GM23338 (cell line): ENCODE measurements at regions not wholly inside any gene's neighbourhood (a gene's known extent, or its start where the extent isn't known, plus 50 kb on each side); places are given as distances from the start of the nearest gene placed in this dataset.
A peak's percentile ranks its signal among the peaks of the same experiment; 100 is the strongest.

Source experiments
- ATAC-seq: fragments of 200-7000 bp; cut with Tn5 transposase; 3 replicates; pipeline ENCODE4 v1.9.1; 2020
- DNase-seq: peaks from one replicate; pipeline ENCODE4 v3.0.0-alpha.2; 2015; ENCODE audit warnings: low spot score
- H2AFZ ChIP-seq: fragments of 200-600 bp; sonication (generic); 2 replicates; pipeline ENCODE4 v1.8.0; 2016; ENCODE audit warnings: antibody characterized with exemption, mild to moderate bottlenecking, moderate library complexity
- H3F3A ChIP-seq: fragments of 200-600 bp; sonication (generic); replicated peaks from 2 replicates; pipeline ENCODE4 v1.8.0; 2017; ENCODE audit warnings: antibody characterized with exemption, mixed run types, low read depth
- H3K27ac ChIP-seq: fragments of 200-600 bp; sonication (generic); 2 replicates; pipeline ENCODE4 v1.6.1; 2016; ENCODE audit warnings: low read depth
- H3K27me3 ChIP-seq: fragments of 200-600 bp; sonication (generic); 2 replicates; pipeline ENCODE4 v1.8.0; 2016; ENCODE audit warnings: mild to moderate bottlenecking, mixed run types, moderate library complexity; ENCODE audit not compliant: insufficient read depth
- H3K36me3 ChIP-seq: fragments of 200-600 bp; sonication (generic); 2 replicates; pipeline ENCODE4 v1.8.0; 2016; ENCODE audit warnings: mild to moderate bottlenecking; ENCODE audit not compliant: insufficient read depth
- H3K4me1 ChIP-seq: fragments of 200-600 bp; sonication (generic); 2 replicates; pipeline ENCODE4 v1.8.0; 2016; ENCODE audit warnings: mild to moderate bottlenecking, moderate library complexity; ENCODE audit not compliant: insufficient read depth
- H3K4me2 ChIP-seq: fragments of 200-600 bp; sonication (generic); 2 replicates; pipeline ENCODE4 v1.7.1; 2017; ENCODE audit warnings: mixed run types
- H3K4me3 ChIP-seq: fragments of 200-600 bp; sonication (generic); 2 replicates; pipeline ENCODE4 v1.6.1; 2016; ENCODE audit warnings: mixed run types
- H3K79me2 ChIP-seq: fragments of 200-600 bp; sonication (generic); replicated peaks from 2 replicates; pipeline ENCODE4 v1.8.0; 2017; ENCODE audit warnings: mild to moderate bottlenecking; ENCODE audit not compliant: insufficient read depth
- H3K9me2 ChIP-seq: fragments of 200-600 bp; sonication (generic); 2 replicates; pipeline ENCODE4 v1.8.0; 2017; ENCODE audit not compliant: insufficient read depth
- H4K20me1 ChIP-seq: fragments of 200-600 bp; sonication (generic); replicated peaks from 2 replicates; pipeline ENCODE4 v1.8.0; 2017; ENCODE audit warnings: mild to moderate bottlenecking; ENCODE audit not compliant: insufficient read depth
- H3K27ac Mint-ChIP-seq: 2 replicates; pipeline ENCODE4 v1.8.0; 2020; ENCODE audit warnings: inconsistent platforms, mild to moderate bottlenecking, moderate library complexity, mixed read lengths
- H3K27me3 Mint-ChIP-seq: 3 replicates; pipeline ENCODE4 v1.8.0; 2022; ENCODE audit warnings: low read depth, mild to moderate bottlenecking, moderate library complexity, mixed read lengths, inconsistent platforms; ENCODE audit not compliant: insufficient read depth, poor library complexity
- H3K36me3 Mint-ChIP-seq: 3 replicates; pipeline ENCODE4 v1.8.0; 2021; ENCODE audit warnings: low read depth, mild to moderate bottlenecking, inconsistent platforms, moderate library complexity, mixed read lengths
- H3K4me1 Mint-ChIP-seq: 3 replicates; pipeline ENCODE4 v1.8.0; 2020; ENCODE audit warnings: mild to moderate bottlenecking, inconsistent platforms, mixed read lengths
- H3K4me3 Mint-ChIP-seq: 3 replicates; pipeline ENCODE4 v1.8.0; 2021; ENCODE audit warnings: moderate library complexity, mild to moderate bottlenecking, inconsistent platforms, mixed read lengths
- H3K9me3 Mint-ChIP-seq: 3 replicates; pipeline ENCODE4 v1.8.0; 2020; ENCODE audit warnings: moderate library complexity, mild to moderate bottlenecking, inconsistent platforms, mixed read lengths
- CREB1 ChIP-seq: fragments of 250-450 bp; sonication (Bioruptor Pico); IDR thresholded peaks from 2 replicates; pipeline ENCODE4 v1.5.0; 2020; ENCODE audit warnings: low read depth, mild to moderate bottlenecking, moderate library complexity
- ETS1 ChIP-seq: IDR thresholded peaks from 2 replicates; pipeline ENCODE4 v1.6.1; 2016; ENCODE audit warnings: antibody characterized with exemption
- EZH2 ChIP-seq: fragments of 200-600 bp; sonication (generic); IDR thresholded peaks from one replicate; pipeline ENCODE4 v1.8.0; 2017; ENCODE audit warnings: antibody characterized with exemption, mild to moderate bottlenecking, low read depth; ENCODE audit not compliant: unreplicated experiment
- EZH2phosphoT487 ChIP-seq: fragments of 200-600 bp; sonication (generic); IDR thresholded peaks from one replicate; pipeline ENCODE4 v1.8.1; 2018; ENCODE audit warnings: antibody characterized with exemption; ENCODE audit not compliant: unreplicated experiment
- JUNB ChIP-seq: IDR thresholded peaks from one replicate; pipeline ENCODE4 v1.6.1; 2016; ENCODE audit warnings: antibody characterized with exemption; ENCODE audit not compliant: unreplicated experiment
- NANOG ChIP-seq: IDR thresholded peaks from 2 replicates; pipeline ENCODE4 v1.6.1; 2016; ENCODE audit warnings: antibody characterized with exemption, borderline replicate concordance
- POLR2AphosphoS5 ChIP-seq: IDR thresholded peaks from 2 replicates; pipeline ENCODE4 v1.6.1; 2016; ENCODE audit warnings: antibody characterized with exemption, low read depth
- REST ChIP-seq: IDR thresholded peaks from one replicate; pipeline ENCODE4 v1.6.1; 2018; ENCODE audit warnings: antibody characterized with exemption; ENCODE audit not compliant: unreplicated experiment
- ZNF114 ChIP-seq: fragments of 250-450 bp; sonication (Bioruptor Pico); IDR thresholded peaks from 2 replicates; pipeline ENCODE4 v1.5.0; 2020; ENCODE audit warnings: mild to moderate bottlenecking, moderate library complexity
- ZNF331 ChIP-seq: fragments of 250-450 bp; sonication (Bioruptor Pico); IDR thresholded peaks from 2 replicates; pipeline ENCODE4 v1.5.0; 2020; ENCODE audit warnings: low read depth, mild to moderate bottlenecking, moderate library complexity
- ZNF462 ChIP-seq: fragments of 250-450 bp; sonication (Bioruptor Pico); IDR thresholded peaks from 2 replicates; pipeline ENCODE4 v1.5.0; 2020; ENCODE audit warnings: mild to moderate bottlenecking, moderate library complexity

GRCh38 chr15:70385711-70386110 lies 288.0 kb upstream of the TLE3 start:
- TF ChIP-seq EZH2phosphoT487, result no peak
- TF ChIP-seq NANOG, result no peak
- no peak for TF ChIP-seq ZNF114 (CRISPR knock-in tag)
- TF ChIP-seq JUNB, result no peak
- no peak for TF ChIP-seq ZNF331
- no peak for TF ChIP-seq REST
- TF ChIP-seq ZNF462 (CRISPR knock-in tag), result no peak
- TF ChIP-seq ETS1, result no peak
- no peak for TF ChIP-seq EZH2
- no peak for TF ChIP-seq POLR2AphosphoS5
- no peak for TF ChIP-seq CREB1
- Histone ChIP-seq H3K27ac (0 out of 2 replicates have a peak overlapping the region, but pooled peaks have one; percentile 19), H3K4me3 (no peak overlapping the region), H2AFZ (no peak overlapping the region), H3K4me1 (no peaks in the 10 kb centered on the region), H3K4me2 (no peak overlapping the region), H4K20me1 (no peaks in the 10 kb centered on the region), H3K79me2 (no peaks in the 10 kb centered on the region), H3F3A (no peaks in the 10 kb centered on the region), H3K36me3 (no peaks in the 10 kb centered on the region), H3K27me3 (no peaks in the 10 kb centered on the region), H3K9me2 (peaks cover 6% of the 10 kb centered on the region; the same call in 1 of the 2 replicates)
- DNase-seq (no peak), ATAC-seq (no peak)
- Mint-ChIP-seq H3K4me3 (no peak overlapping the region), H3K9me3 (peaks cover 10% of the 10 kb centered on the region), H3K27ac (no peak overlapping the region), H3K36me3 (no peaks in the 10 kb centered on the region; the same call in 2 of the 3 replicates), H3K27me3 (peaks cover 5% of the 10 kb centered on the region), H3K4me1 (peaks cover 18% of the 10 kb centered on the region)
